OCI-LY7 (cell line): ENCODE measurements at regions not wholly inside any gene's neighbourhood (a gene's known extent, or its start where the extent isn't known, plus 50 kb on each side); places are given as distances from the start of the nearest gene placed in this dataset.

ENCODE experiments used
- BruUV-seq: library from RNA; stranded (reverse); fragments of 400-500 nt; replicated peaks from 2 replicates; lab custom pipeline; 2021; lab: Mats Ljungman, UMichigan
- CTCF ChIA-PET: fragments of 300-600 bp; sonication (Branson Sonifier 250); formaldehyde crosslinking; loops from one replicate; lab custom pipeline; 2022; ENCODE audit warnings: antibody characterized with exemption; ENCODE audit not compliant: unreplicated experiment; lab: Charles Lee
- POLR2A ChIA-PET: fragments of 300-600 bp; sonication (Branson Sonifier 250); formaldehyde crosslinking; loops from one replicate; lab custom pipeline; 2022; ENCODE audit warnings: antibody characterized with exemption; lab: Charles Lee
- DNase-seq: peaks from one replicate; pipeline ENCODE4 v3.0.0-alpha.2; 2015; ENCODE audit warnings: low spot score
- H2AFZ ChIP-seq: fragments of 200-600 bp; sonication (generic), shearing (Covaris generic); 2 replicates; pipeline ENCODE4 v1.6.1; 2014; ENCODE audit warnings: mild to moderate bottlenecking, antibody characterized with exemption, low read length, moderate library complexity
- H3K27ac ChIP-seq: fragments of 200-600 bp; sonication (generic); 2 replicates; pipeline ENCODE4 v1.5.1; 2014; ENCODE audit warnings: mixed run types, low read depth, mild to moderate bottlenecking, moderate library complexity, low read length, inconsistent platforms; ENCODE audit not compliant: poor library complexity, severe bottlenecking
- H3K36me3 ChIP-seq: fragments of 200-600 bp; sonication (generic); 2 replicates; pipeline ENCODE4 v1.6.1; 2014; ENCODE audit warnings: mild to moderate bottlenecking, antibody characterized with exemption, low read length, moderate library complexity, mixed read lengths; ENCODE audit not compliant: insufficient read depth
- H3K4me1 ChIP-seq: fragments of 200-600 bp; sonication (generic); 2 replicates; pipeline ENCODE4 v1.5.1; 2014; ENCODE audit warnings: mild to moderate bottlenecking, low read length; ENCODE audit not compliant: insufficient read depth, poor library complexity, severe bottlenecking
- H3K4me2 ChIP-seq: fragments of 200-600 bp; sonication (generic); 2 replicates; pipeline ENCODE4 v1.6.1; 2014; ENCODE audit warnings: mild to moderate bottlenecking, low read length
- H3K4me3 ChIP-seq: fragments of 200-600 bp; sonication (generic); 2 replicates; pipeline ENCODE4 v1.5.1; 2014; ENCODE audit warnings: mild to moderate bottlenecking, low read depth, low read length; ENCODE audit not compliant: poor library complexity, severe bottlenecking
- H3K79me2 ChIP-seq: fragments of 200-600 bp; sonication (generic); 2 replicates; pipeline ENCODE4 v1.6.1; 2016; ENCODE audit warnings: low read depth, mild to moderate bottlenecking, low read length, moderate library complexity, mixed read lengths; ENCODE audit not compliant: insufficient read depth
- H3K9me2 ChIP-seq: fragments of 200-600 bp; sonication (generic); 2 replicates; pipeline ENCODE4 v1.6.1; 2016; ENCODE audit warnings: mild to moderate bottlenecking, low read length, mixed read lengths; ENCODE audit not compliant: insufficient read depth
- H3K9me3 ChIP-seq: fragments of 200-600 bp; sonication (generic); 2 replicates; pipeline ENCODE4 v1.6.1; 2014; ENCODE audit warnings: mild to moderate bottlenecking, mixed run types, low read length, mixed read lengths
- H4K20me1 ChIP-seq: fragments of 200-600 bp; sonication (generic); 2 replicates; pipeline ENCODE4 v1.6.1; 2014; ENCODE audit warnings: mild to moderate bottlenecking, antibody characterized with exemption, low read length, moderate library complexity, mixed read lengths; ENCODE audit not compliant: insufficient read depth
- CTCF ChIP-seq: fragments of 200-600 bp; sonication (generic); conservative IDR thresholded peaks from 2 replicates; pipeline ENCODE4 v1.5.1; 2014; ENCODE audit warnings: mild to moderate bottlenecking, antibody characterized with exemption, low read length, moderate library complexity, mixed read lengths
- EZH2phosphoT487 ChIP-seq: fragments of 200-600 bp; sonication (generic); IDR thresholded peaks from 2 replicates; pipeline ENCODE4 v1.6.1; 2018; ENCODE audit warnings: low read depth, borderline replicate concordance, mild to moderate bottlenecking, mixed run types, antibody characterized with exemption, low read length, moderate library complexity, mixed read lengths
- intact Hi-C: fragments of 100-400 bp; cut with micrococcal nuclease; formaldehyde crosslinking; loops from one replicate; pipeline ENCODE4 v1.10.0; 2022; ENCODE audit not compliant: unreplicated experiment

GRCh38 chrY:14472421-14472820 lies 51.9 kb upstream of the NLGN4Y start:
- no peak for DNase-seq
- H3K9me2 ChIP-seq, result no peaks in the 10 kb centered on the region
- TF ChIP-seq CTCF (no peak), EZH2phosphoT487 (no peak)
- H4K20me1 ChIP-seq, result no peaks in the 10 kb centered on the region
- no peaks in the 10 kb centered on the region for H3K9me3 ChIP-seq
- H3K4me3 ChIP-seq, result no peak overlapping the region
- BruUV-seq, result no TSS peak
- no peaks in the 10 kb centered on the region for H3K36me3 ChIP-seq
- ChIA-PET POLR2A (interaction anchor here (0.7 to 0.8 kb wide), 2 partner anchors 161 to 1664 kb away, joined by 3 read pairs; no protein-coding TSS in a partner anchor), CTCF (no interaction called here)
- no peaks in the 10 kb centered on the region for H3K79me2 ChIP-seq
- H3K4me2 ChIP-seq, result no peak overlapping the region
- intact Hi-C loops, result no loop called here
- H2AFZ ChIP-seq, result no peak overlapping the region
- H3K27ac ChIP-seq, result no peak overlapping the region
- H3K4me1 ChIP-seq, result no peaks in the 10 kb centered on the region

GRCh38 chrY:14473320-14473719 lies 51.0 kb upstream of the NLGN4Y start:
- TF ChIP-seq EZH2phosphoT487, result no peak
- TF ChIP-seq CTCF, result no peak
- CTCF ChIA-PET, result no interaction called here
- Histone ChIP-seq H3K4me2 (no peak overlapping the region), H3K36me3 (no peaks in the 10 kb centered on the region), H2AFZ (no peak overlapping the region), H3K9me3 (no peaks in the 10 kb centered on the region), H3K79me2 (no peaks in the 10 kb centered on the region), H3K4me3 (no peak overlapping the region), H3K27ac (no peak overlapping the region), H4K20me1 (no peaks in the 10 kb centered on the region), H3K9me2 (no peaks in the 10 kb centered on the region), H3K4me1 (no peaks in the 10 kb centered on the region)
- intact Hi-C loops, result no loop called here
- DNase-seq, result no peak
- POLR2A ChIA-PET, result no interaction called here
- no TSS peak for BruUV-seq
